ENCODE measurements at regions not wholly inside any gene's neighbourhood (a gene's known extent, or its start where the extent isn't known, plus 50 kb on each side); places are given as distances from the start of the nearest gene placed in this dataset.

DNA sequence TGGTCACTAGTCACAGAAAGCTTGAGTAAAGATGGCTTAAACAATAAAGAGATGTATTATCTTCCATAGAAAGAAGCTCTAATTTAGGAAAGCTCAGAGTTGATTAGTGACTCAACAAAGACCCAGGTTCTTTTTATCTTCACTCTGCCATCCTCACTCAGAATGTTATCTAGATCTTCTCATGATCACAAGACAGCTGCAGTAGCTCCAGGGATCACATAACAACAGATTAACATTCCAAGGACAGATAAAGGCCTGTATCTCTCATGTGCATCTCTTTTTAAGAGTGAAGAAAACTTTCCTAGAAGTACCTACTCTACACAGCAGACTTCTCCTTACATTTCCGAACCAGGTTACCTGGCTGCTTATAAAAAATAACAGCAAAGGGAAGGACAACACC is 368.7 kb upstream of the PROX1 start:
- Histone ChIP-seq H3K27me3 (ENCODE audit: control insufficient read depth, insufficient read depth, low read length) (no peaks in the 10 kb centered on the region; the same call in 1 of the 2 replicates), H3K4me3 (ENCODE audit: low read depth in 2 of 2, low read length in 2 of 2) (no peak overlapping the region), H3K4me1 (ENCODE audit: control insufficient read depth, insufficient read depth, low read length) (no peaks in the 10 kb centered on the region), H3K36me3 (ENCODE audit: control insufficient read depth, insufficient read depth, low read length) (no peaks in the 10 kb centered on the region), H3K27ac (ENCODE audit: low read length) (no peak overlapping the region), H3K9me3 (ENCODE audit: control insufficient read depth, insufficient read depth, low read depth, low read length) (no peaks in the 10 kb centered on the region)
- ChIA-PET CTCF (no interaction called here), POLR2A (no interaction called here)
- in situ Hi-C loops (cut with HindIII; ENCODE audit: low pct_unique_long_range_greater_than_20kb, low sequenced_read_pairs): no loop called here
- ATAC-seq (no peak), DNase-seq (ENCODE audit: low read depth, low spot score) (no peak)
- intact Hi-C loops (cut with micrococcal nuclease; ENCODE audit: unreplicated experiment): no loop called here
- TF ChIP-seq POLR2AphosphoS5 (IDR thresholded peaks at IDR 0.05; ENCODE audit: low read depth, low read length): no peak
- TF ChIP-seq, protein P1, sequence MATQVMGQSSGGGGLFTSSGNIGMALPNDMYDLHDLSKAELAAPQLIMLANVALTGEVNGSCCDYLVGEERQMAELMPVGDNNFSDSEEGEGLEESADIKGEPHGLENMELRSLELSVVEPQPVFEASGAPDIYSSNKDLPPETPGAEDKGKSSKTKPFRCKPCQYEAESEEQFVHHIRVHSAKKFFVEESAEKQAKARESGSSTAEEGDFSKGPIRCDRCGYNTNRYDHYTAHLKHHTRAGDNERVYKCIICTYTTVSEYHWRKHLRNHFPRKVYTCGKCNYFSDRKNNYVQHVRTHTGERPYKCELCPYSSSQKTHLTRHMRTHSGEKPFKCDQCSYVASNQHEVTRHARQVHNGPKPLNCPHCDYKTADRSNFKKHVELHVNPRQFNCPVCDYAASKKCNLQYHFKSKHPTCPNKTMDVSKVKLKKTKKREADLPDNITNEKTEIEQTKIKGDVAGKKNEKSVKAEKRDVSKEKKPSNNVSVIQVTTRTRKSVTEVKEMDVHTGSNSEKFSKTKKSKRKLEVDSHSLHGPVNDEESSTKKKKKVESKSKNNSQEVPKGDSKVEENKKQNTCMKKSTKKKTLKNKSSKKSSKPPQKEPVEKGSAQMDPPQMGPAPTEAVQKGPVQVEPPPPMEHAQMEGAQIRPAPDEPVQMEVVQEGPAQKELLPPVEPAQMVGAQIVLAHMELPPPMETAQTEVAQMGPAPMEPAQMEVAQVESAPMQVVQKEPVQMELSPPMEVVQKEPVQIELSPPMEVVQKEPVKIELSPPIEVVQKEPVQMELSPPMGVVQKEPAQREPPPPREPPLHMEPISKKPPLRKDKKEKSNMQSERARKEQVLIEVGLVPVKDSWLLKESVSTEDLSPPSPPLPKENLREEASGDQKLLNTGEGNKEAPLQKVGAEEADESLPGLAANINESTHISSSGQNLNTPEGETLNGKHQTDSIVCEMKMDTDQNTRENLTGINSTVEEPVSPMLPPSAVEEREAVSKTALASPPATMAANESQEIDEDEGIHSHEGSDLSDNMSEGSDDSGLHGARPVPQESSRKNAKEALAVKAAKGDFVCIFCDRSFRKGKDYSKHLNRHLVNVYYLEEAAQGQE (IDR thresholded peaks at IDR 0.05; ENCODE audit: insufficient read depth in 1 of 2, low read depth in 2 of 2, low read length in 1 of 2): no peak
- BruUV-seq (replicated peaks): no TSS peak

DNA sequence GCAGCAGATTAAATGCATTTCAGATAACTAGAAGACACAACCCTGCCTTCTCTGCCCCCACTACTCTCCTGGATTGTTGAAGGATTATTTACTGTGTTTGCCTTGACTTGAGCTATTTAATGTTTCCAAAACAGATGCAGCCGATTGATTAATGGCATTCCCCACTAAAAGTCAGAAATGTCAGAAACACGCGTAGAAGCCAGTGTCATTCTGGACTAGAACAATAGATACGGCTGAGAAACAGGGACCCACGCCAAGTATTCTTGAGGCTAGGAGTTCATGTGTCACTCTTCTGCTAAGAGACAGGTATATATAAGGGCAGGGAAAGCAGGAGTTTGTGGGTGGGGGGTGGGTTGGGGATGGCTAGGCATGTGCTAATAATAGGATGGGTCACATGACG is 366.7 kb upstream of the PROX1 start:
- no peaks in the 10 kb centered on the region for H3K4me1 ChIP-seq (ENCODE audit: control insufficient read depth, insufficient read depth, low read length)
- in situ Hi-C loops (cut with HindIII; ENCODE audit: low pct_unique_long_range_greater_than_20kb, low sequenced_read_pairs) (no loop called here), intact Hi-C loops (cut with micrococcal nuclease; ENCODE audit: unreplicated experiment) (no loop called here)
- H3K27ac ChIP-seq (ENCODE audit: low read length): no peak overlapping the region
- DNase-seq (ENCODE audit: low read depth, low spot score) (no peak), ATAC-seq (no peak)
- POLR2A ChIA-PET: no interaction called here
- H3K4me3 ChIP-seq (ENCODE audit: low read depth in 2 of 2, low read length in 2 of 2): no peak overlapping the region
- H3K36me3 ChIP-seq (ENCODE audit: control insufficient read depth, insufficient read depth, low read length): no peaks in the 10 kb centered on the region
- CTCF ChIA-PET: no interaction called here
- BruUV-seq (replicated peaks): no TSS peak
- no peaks in the 10 kb centered on the region for H3K9me3 ChIP-seq (ENCODE audit: control insufficient read depth, insufficient read depth, low read depth, low read length)
- H3K27me3 ChIP-seq (ENCODE audit: control insufficient read depth, insufficient read depth, low read length): no peaks in the 10 kb centered on the region
- TF ChIP-seq, protein P1 (IDR thresholded peaks at IDR 0.05; ENCODE audit: insufficient read depth in 1 of 2, low read depth in 2 of 2, low read length in 1 of 2): no peak
- TF ChIP-seq SIN3A (IDR thresholded peaks at IDR 0.05; ENCODE audit: borderline replicate concordance, insufficient read depth, low read depth, low read length) (no peak), POLR2AphosphoS5 (IDR thresholded peaks at IDR 0.05; ENCODE audit: low read depth, low read length) (no peak)
- TF ChIP-seq, protein P2, sequence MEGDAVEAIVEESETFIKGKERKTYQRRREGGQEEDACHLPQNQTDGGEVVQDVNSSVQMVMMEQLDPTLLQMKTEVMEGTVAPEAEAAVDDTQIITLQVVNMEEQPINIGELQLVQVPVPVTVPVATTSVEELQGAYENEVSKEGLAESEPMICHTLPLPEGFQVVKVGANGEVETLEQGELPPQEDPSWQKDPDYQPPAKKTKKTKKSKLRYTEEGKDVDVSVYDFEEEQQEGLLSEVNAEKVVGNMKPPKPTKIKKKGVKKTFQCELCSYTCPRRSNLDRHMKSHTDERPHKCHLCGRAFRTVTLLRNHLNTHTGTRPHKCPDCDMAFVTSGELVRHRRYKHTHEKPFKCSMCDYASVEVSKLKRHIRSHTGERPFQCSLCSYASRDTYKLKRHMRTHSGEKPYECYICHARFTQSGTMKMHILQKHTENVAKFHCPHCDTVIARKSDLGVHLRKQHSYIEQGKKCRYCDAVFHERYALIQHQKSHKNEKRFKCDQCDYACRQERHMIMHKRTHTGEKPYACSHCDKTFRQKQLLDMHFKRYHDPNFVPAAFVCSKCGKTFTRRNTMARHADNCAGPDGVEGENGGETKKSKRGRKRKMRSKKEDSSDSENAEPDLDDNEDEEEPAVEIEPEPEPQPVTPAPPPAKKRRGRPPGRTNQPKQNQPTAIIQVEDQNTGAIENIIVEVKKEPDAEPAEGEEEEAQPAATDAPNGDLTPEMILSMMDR (IDR thresholded peaks at IDR 0.05): no peak

Data from Panc1 (cell line).